Progenitor cell of endocrine pancreas (in vitro differentiated cells): ENCODE measurements at regions not wholly inside any gene's neighbourhood (a gene's known extent, or its start where the extent isn't known, plus 50 kb on each side); places are given as distances from the start of the nearest gene placed in this dataset.

Source experiments
- DNase-seq: peaks from one replicate; pipeline ENCODE4 v3.0.0; 2021; ENCODE audit warnings: low spot score; ENCODE audit not compliant: unreplicated experiment
- H3K27ac Mint-ChIP-seq: 2 replicates; pipeline ENCODE4 v1.8.0; 2021; ENCODE audit warnings: mild to moderate bottlenecking, moderate library complexity, mixed read lengths
- H3K27me3 Mint-ChIP-seq: 2 replicates; pipeline ENCODE4 v1.8.0; 2021; ENCODE audit warnings: mixed read lengths
- H3K36me3 Mint-ChIP-seq: 2 replicates; pipeline ENCODE4 v1.8.0; 2022; ENCODE audit warnings: mixed read lengths; ENCODE audit not compliant: insufficient read depth
- H3K4me1 Mint-ChIP-seq: 2 replicates; pipeline ENCODE4 v1.8.0; 2021; ENCODE audit warnings: low read depth, mixed read lengths
- H3K4me3 Mint-ChIP-seq: 2 replicates; pipeline ENCODE4 v1.8.0; 2021; ENCODE audit warnings: low read depth, mild to moderate bottlenecking, moderate library complexity, mixed read lengths
- H3K9me3 Mint-ChIP-seq: 2 replicates; pipeline ENCODE4 v1.8.0; 2021; ENCODE audit warnings: low read depth, mixed read lengths
- CTCF ChIP-seq: fragments of 200-600 bp; sonication (generic); IDR thresholded peaks from one replicate; pipeline ENCODE4 v1.5.0; 2021; ENCODE audit warnings: antibody characterized with exemption, mild to moderate bottlenecking; ENCODE audit not compliant: unreplicated experiment

DNA sequence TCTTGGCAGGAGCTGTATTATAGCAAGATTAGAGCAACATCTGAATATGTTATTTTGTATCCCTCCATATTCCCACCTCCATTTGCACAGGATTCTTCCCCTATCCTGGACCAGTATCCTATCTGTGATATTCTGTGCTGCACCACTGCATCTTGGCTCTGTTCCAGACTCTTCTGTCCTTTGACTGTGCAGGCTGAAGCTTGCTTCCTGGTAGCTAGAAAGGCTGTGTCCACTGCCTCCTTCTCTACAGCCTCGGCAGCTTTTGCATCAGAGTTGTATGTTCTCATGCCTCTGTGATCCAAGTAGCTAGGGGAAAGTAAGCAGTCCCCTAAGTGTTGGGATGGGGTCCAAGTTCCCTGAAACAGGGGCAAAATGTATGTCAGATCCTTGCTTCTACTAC is 104.1 kb downstream of the GAS1 start:
- Mint-ChIP-seq H3K27me3 (peaks cover 4% of the 10 kb centered on the region), H3K9me3 (no peaks in the 10 kb centered on the region), H3K36me3 (no peaks in the 10 kb centered on the region), H3K4me1 (peaks cover 8% of the 10 kb centered on the region), H3K4me3 (no peak overlapping the region), H3K27ac (no peak overlapping the region)
- DNase-seq: no peak
- TF ChIP-seq CTCF: no peak

DNA sequence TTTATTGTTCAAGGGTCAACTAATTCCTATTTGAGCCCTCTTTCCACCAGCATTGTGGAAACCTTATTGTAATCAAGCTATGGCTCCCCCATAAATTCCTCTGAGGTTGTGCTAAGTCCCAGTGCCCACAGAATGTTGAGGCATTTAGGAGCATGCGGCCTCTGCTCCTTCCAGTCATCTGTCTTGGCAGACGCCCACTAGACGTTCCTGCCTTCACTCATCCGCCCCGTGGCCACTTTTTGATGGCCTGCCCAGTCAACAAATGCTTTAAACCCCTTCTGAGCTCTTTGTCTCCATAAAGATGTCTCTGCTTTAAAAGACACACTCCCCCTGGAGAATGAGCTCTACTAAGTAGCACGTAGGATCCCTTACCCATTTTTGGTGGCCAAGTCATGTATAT is 104.7 kb downstream of the GAS1 start:
- Mint-ChIP-seq H3K27ac (no peak overlapping the region), H3K27me3 (peaks cover 4% of the 10 kb centered on the region), H3K4me3 (no peak overlapping the region)

DNA sequence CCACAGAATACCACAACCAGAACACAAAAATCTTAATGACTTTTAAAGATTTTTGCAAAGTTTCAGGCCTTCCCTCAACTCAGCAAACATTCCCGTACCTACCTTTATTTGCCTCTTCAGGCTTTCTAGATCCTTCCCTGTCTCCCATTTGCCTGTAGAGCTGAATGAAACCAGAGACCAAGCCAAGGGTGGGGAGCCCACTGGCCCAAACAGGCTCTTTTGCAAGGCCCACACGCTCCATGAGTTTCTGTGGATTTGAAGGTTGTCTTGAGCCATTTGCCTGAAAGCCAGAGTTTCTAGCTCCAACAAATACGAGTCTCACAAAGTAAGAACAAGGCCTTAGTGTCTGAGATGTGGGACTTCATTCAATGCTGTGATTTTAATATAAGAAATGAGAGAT is 107.8 kb downstream of the GAS1 start:
- Mint-ChIP-seq H3K27me3 (peaks cover 10% of the 10 kb centered on the region), H3K4me3 (no peak overlapping the region), H3K9me3 (no peaks in the 10 kb centered on the region), H3K36me3 (no peaks in the 10 kb centered on the region), H3K4me1 (peaks cover 8% of the 10 kb centered on the region), H3K27ac (no peak overlapping the region)
- no peak for TF ChIP-seq CTCF
- DNase-seq: no peak

More for the DNA sequence above, 104.7 kb downstream of the GAS1 start:
- no peak for DNase-seq
- H3K4me1 Mint-ChIP-seq: peaks cover 8% of the 10 kb centered on the region
- no peaks in the 10 kb centered on the region for H3K36me3 Mint-ChIP-seq
- no peak for TF ChIP-seq CTCF
- H3K9me3 Mint-ChIP-seq: no peaks in the 10 kb centered on the region

- no peak overlapping the region for H3K4me3 Mint-ChIP-seq
- H3K4me1 Mint-ChIP-seq: peaks cover 8% of the 10 kb centered on the region
- no peak overlapping the region for H3K27ac Mint-ChIP-seq
- DNase-seq: no peak
- no peak for TF ChIP-seq CTCF
- no peaks in the 10 kb centered on the region for H3K36me3 Mint-ChIP-seq
- peaks cover 10% of the 10 kb centered on the region for H3K27me3 Mint-ChIP-seq
- no peaks in the 10 kb centered on the region for H3K9me3 Mint-ChIP-seq
These were observed 108.5 kb downstream of the GAS1 start for GRCh38 chr9:86838519-86839497.

DNA sequence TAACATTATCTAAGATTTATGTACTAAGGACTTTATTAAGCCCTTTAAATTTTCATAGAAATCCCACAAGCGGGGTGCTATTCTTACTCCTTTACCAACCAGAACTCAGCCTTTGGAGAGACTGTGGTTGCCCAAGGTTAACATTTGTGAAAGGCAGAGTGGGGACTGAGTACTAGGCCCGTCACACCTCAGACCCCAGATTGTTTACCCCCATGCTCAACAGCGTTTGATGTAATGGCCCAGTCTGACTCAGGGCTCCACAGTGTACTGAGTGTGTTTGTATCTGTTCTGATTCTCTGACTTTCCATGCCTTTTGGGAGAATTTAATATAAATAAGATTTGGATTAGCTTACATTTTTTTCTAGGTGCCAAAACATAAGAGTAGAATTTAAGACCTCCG is 110.0 kb downstream of the GAS1 start:
- DNase-seq: no peak
- Mint-ChIP-seq H3K4me1 (peaks cover 8% of the 10 kb centered on the region), H3K36me3 (no peaks in the 10 kb centered on the region), H3K27me3 (peaks cover 10% of the 10 kb centered on the region), H3K27ac (no peak overlapping the region), H3K9me3 (no peaks in the 10 kb centered on the region), H3K4me3 (no peak overlapping the region)
- TF ChIP-seq CTCF: no peak
